ENCODE measurements at regions not wholly inside any gene's neighbourhood (a gene's known extent, or its start where the extent isn't known, plus 50 kb on each side); places are given as distances from the start of the nearest gene placed in this dataset.
A peak's percentile ranks its signal among the peaks of the same experiment; 100 is the strongest.

GRCh38 chr16:86157616-86158247, 258.8 kb downstream of the IRF8 start:
- Mint-ChIP-seq H3K9me3 (ENCODE audit: low read depth) (peaks cover 8% of the 10 kb centered on the region), H3K4me1 (peaks cover 4% of the 10 kb centered on the region), H3K27me3 (peaks cover 7% of the 10 kb centered on the region), H3K36me3 (ENCODE audit: low read depth) (peaks cover 3% of the 10 kb centered on the region), H3K4me3 (no peak overlapping the region), H3K27ac (no peak overlapping the region)
- no peak for DNase-seq
- ChIA-PET CTCF (interaction anchor here (0.5 to 0.7 kb wide), 2 partner anchors 51 to 544 kb away, joined by 3 read pairs; no protein-coding TSS in a partner anchor), POLR2A (no interaction called here)
- no peak for ATAC-seq
- intact Hi-C loops (cut with DNase I, micrococcal nuclease) = no loop called here

GRCh38 chr16:86158688-86159360, 259.9 kb downstream of the IRF8 start:
- Mint-ChIP-seq H3K4me3 (no peak overlapping the region), H3K4me1 (peaks cover 4% of the 10 kb centered on the region), H3K27me3 (peaks cover 8% of the 10 kb centered on the region), H3K27ac (no peak overlapping the region), H3K36me3 (ENCODE audit: low read depth) (peaks cover 3% of the 10 kb centered on the region), H3K9me3 (ENCODE audit: low read depth) (peaks cover 8% of the 10 kb centered on the region)
- intact Hi-C loops (cut with DNase I, micrococcal nuclease) = no loop called here
- ChIA-PET CTCF (interaction anchor here (0.7 kb wide), 1 partner anchor 545 kb away, joined by 3 read pairs; no protein-coding TSS in a partner anchor), POLR2A (no interaction called here)
- ATAC-seq (no peak), DNase-seq (no peak)

- POLR2A ChIA-PET = no interaction called here
- ATAC-seq (no peak), DNase-seq (no peak)
- Mint-ChIP-seq H3K4me1 (no peaks in the 10 kb centered on the region), H3K4me3 (no peak overlapping the region), H3K27me3 (peaks cover 6% of the 10 kb centered on the region), H3K9me3 (ENCODE audit: low read depth) (peaks cover 10% of the 10 kb centered on the region), H3K27ac (no peak overlapping the region), H3K36me3 (ENCODE audit: low read depth) (no peaks in the 10 kb centered on the region)
- intact Hi-C loops (cut with DNase I, micrococcal nuclease) = no loop called here
- CTCF ChIA-PET = interaction anchor here (0.6 kb wide), 1 partner anchor 12 kb away, joined by 3 read pairs; no protein-coding TSS in a partner anchor
Observed at GRCh38 chr16:86165479-86165878, 266.5 kb downstream of the IRF8 start.

- DNase-seq (no peak), ATAC-seq (no peak)
- ChIA-PET CTCF (no interaction called here), POLR2A (no interaction called here)
- Mint-ChIP-seq H3K4me1 (no peaks in the 10 kb centered on the region), H3K27me3 (peaks cover 10% of the 10 kb centered on the region), H3K27ac (no peak overlapping the region), H3K9me3 (ENCODE audit: low read depth) (peaks cover 10% of the 10 kb centered on the region), H3K36me3 (ENCODE audit: low read depth) (no peaks in the 10 kb centered on the region), H3K4me3 (no peak overlapping the region)
- intact Hi-C loops (cut with DNase I, micrococcal nuclease) = no loop called here
Observed at GRCh38 chr16:86166414-86166813, 267.5 kb downstream of the IRF8 start.

GRCh38 chr16:86167061-86167460, 268.1 kb downstream of the IRF8 start:
- no peak overlapping the region for H3K4me3 Mint-ChIP-seq
- intact Hi-C loops (cut with DNase I, micrococcal nuclease) = no loop called here
- no peaks in the 10 kb centered on the region for H3K4me1 Mint-ChIP-seq
- ATAC-seq (no peak), DNase-seq (no peak)
- H3K9me3 Mint-ChIP-seq (ENCODE audit: low read depth) = peaks cover 10% of the 10 kb centered on the region
- POLR2A ChIA-PET = no interaction called here
- H3K36me3 Mint-ChIP-seq (ENCODE audit: low read depth) = no peaks in the 10 kb centered on the region
- CTCF ChIA-PET = no interaction called here
- H3K27me3 Mint-ChIP-seq = peaks cover 8% of the 10 kb centered on the region
- no peak overlapping the region for H3K27ac Mint-ChIP-seq

- intact Hi-C loops (cut with DNase I, micrococcal nuclease) = no loop called here
- H3K4me1 Mint-ChIP-seq = no peaks in the 10 kb centered on the region
- H3K27me3 Mint-ChIP-seq = peaks cover 21% of the 10 kb centered on the region
- H3K4me3 Mint-ChIP-seq = no peak overlapping the region
- H3K36me3 Mint-ChIP-seq (ENCODE audit: low read depth) = no peaks in the 10 kb centered on the region
- POLR2A ChIA-PET = no interaction called here
- CTCF ChIA-PET = interaction anchor here (0.5 kb wide), 1 partner anchor 614 kb away, joined by 3 read pairs; no protein-coding TSS in a partner anchor
- no peak for ATAC-seq
- H3K27ac Mint-ChIP-seq = no peak overlapping the region
- DNase-seq = no peak
- H3K9me3 Mint-ChIP-seq (ENCODE audit: low read depth) = peaks cover 7% of the 10 kb centered on the region
Observed at GRCh38 chr16:86170720-86171119, 271.8 kb downstream of the IRF8 start.

- intact Hi-C loops (cut with DNase I, micrococcal nuclease) = no loop called here
- Mint-ChIP-seq H3K9me3 (ENCODE audit: low read depth) (peaks cover 4% of the 10 kb centered on the region), H3K27me3 (peaks cover 21% of the 10 kb centered on the region), H3K36me3 (ENCODE audit: low read depth) (no peaks in the 10 kb centered on the region), H3K27ac (no peak overlapping the region), H3K4me3 (no peak overlapping the region), H3K4me1 (no peaks in the 10 kb centered on the region)
- ChIA-PET POLR2A (no interaction called here), CTCF (interaction anchor here (0.5 kb wide), 1 partner anchor 614 kb away, joined by 3 read pairs; no protein-coding TSS in a partner anchor)
- DNase-seq (no peak), ATAC-seq (no peak)
Observed at GRCh38 chr16:86171329-86171728, 272.4 kb downstream of the IRF8 start.

GRCh38 chr16:86175816-86176215, 276.9 kb downstream of the IRF8 start:
- no peak for ATAC-seq
- no peaks in the 10 kb centered on the region for H3K9me3 Mint-ChIP-seq (ENCODE audit: low read depth)
- ChIA-PET POLR2A (no interaction called here), CTCF (no interaction called here)
- H3K27ac Mint-ChIP-seq = no peak overlapping the region
- no peaks in the 10 kb centered on the region for H3K4me1 Mint-ChIP-seq
- no peaks in the 10 kb centered on the region for H3K36me3 Mint-ChIP-seq (ENCODE audit: low read depth)
- no peak for DNase-seq
- intact Hi-C loops (cut with DNase I, micrococcal nuclease) = no loop called here
- peaks cover 21% of the 10 kb centered on the region for H3K27me3 Mint-ChIP-seq
- H3K4me3 Mint-ChIP-seq = no peak overlapping the region

- no peak overlapping the region for H3K27ac Mint-ChIP-seq
- H3K36me3 Mint-ChIP-seq (ENCODE audit: low read depth) = no peaks in the 10 kb centered on the region
Observed at GRCh38 chr16:86176462-86176861, 277.5 kb downstream of the IRF8 start.

GRCh38 chr16:86180244-86180643, 281.3 kb downstream of the IRF8 start:
- DNase-seq = no peak
- Mint-ChIP-seq H3K36me3 (ENCODE audit: low read depth) (no peaks in the 10 kb centered on the region), H3K4me1 (no peaks in the 10 kb centered on the region), H3K4me3 (no peak overlapping the region), H3K27me3 (peaks cover 2% of the 10 kb centered on the region), H3K9me3 (ENCODE audit: low read depth) (no peaks in the 10 kb centered on the region), H3K27ac (no peak overlapping the region)
- intact Hi-C loops (cut with DNase I, micrococcal nuclease) = no loop called here
- ChIA-PET POLR2A (no interaction called here), CTCF (no interaction called here)
- ATAC-seq = no peak

More at GRCh38 chr16:86176462-86176861, 277.5 kb downstream of the IRF8 start:
- Mint-ChIP-seq H3K4me1 (no peaks in the 10 kb centered on the region), H3K9me3 (ENCODE audit: low read depth) (no peaks in the 10 kb centered on the region), H3K4me3 (no peak overlapping the region), H3K27me3 (peaks cover 17% of the 10 kb centered on the region)
- ChIA-PET CTCF (no interaction called here), POLR2A (no interaction called here)
- ATAC-seq (no peak), DNase-seq (no peak)
- intact Hi-C loops (cut with DNase I, micrococcal nuclease) = no loop called here

- Mint-ChIP-seq H3K27ac (no peak overlapping the region), H3K9me3 (ENCODE audit: low read depth) (no peaks in the 10 kb centered on the region)
Observed at GRCh38 chr16:86180780-86181179, 281.8 kb downstream of the IRF8 start.

GRCh38 chr16:86181526-86181925, 282.6 kb downstream of the IRF8 start:
- Mint-ChIP-seq H3K4me1 (no peaks in the 10 kb centered on the region), H3K36me3 (ENCODE audit: low read depth) (no peaks in the 10 kb centered on the region), H3K4me3 (no peak overlapping the region), H3K27ac (no peak overlapping the region), H3K27me3 (peaks cover 2% of the 10 kb centered on the region), H3K9me3 (ENCODE audit: low read depth) (no peaks in the 10 kb centered on the region)
- CTCF ChIA-PET = no interaction called here
- POLR2A ChIA-PET = no interaction called here
- peak; percentile 6 for DNase-seq
- intact Hi-C loops (cut with DNase I, micrococcal nuclease) = no loop called here
- no peak for ATAC-seq

More at GRCh38 chr16:86180780-86181179, 281.8 kb downstream of the IRF8 start:
- CTCF ChIA-PET = no interaction called here
- Mint-ChIP-seq H3K36me3 (ENCODE audit: low read depth) (no peaks in the 10 kb centered on the region), H3K27me3 (peaks cover 2% of the 10 kb centered on the region), H3K4me3 (no peak overlapping the region), H3K4me1 (no peaks in the 10 kb centered on the region)
- no peak for ATAC-seq
- no peak for DNase-seq
- POLR2A ChIA-PET = no interaction called here
- intact Hi-C loops (cut with DNase I, micrococcal nuclease) = no loop called here

Data from activated CD4-positive, alpha-beta T cell treated with anti-CD3 and anti-CD28 coated beads for 36 hours (primary cell).